Left cardiac atrium (tissue), 4 donors: ENCODE measurements at regions not wholly inside any gene's neighbourhood (a gene's known extent, or its start where the extent isn't known, plus 50 kb on each side); places are given as distances from the start of the nearest gene placed in this dataset.
"Not testable (repeated sequence)": the region's sequence is repeated elsewhere in the genome, so short reads cannot be mapped to it uniquely, and the experiment has no call there.

Experiments
- ATAC-seq, 2 donors: fragments of 200-7000 bp; cut with Tn5 transposase; one replicate each; pipeline ENCODE4 v1.9.1; 2020; ENCODE audit warnings: mild to moderate bottlenecking in 2 of 2, moderate library complexity in 2 of 2
- DNase-seq: peaks from one replicate; pipeline ENCODE4 v3.0.0-alpha.2; 2020
- intact Hi-C, 2 donors: fragments of 100-400 bp; cut with DNase I; formaldehyde crosslinking; loops; one replicate each; pipeline versions ENCODE4 v1.14.1 to v1.15.1; 2022 to 2023
- donor health status: DM: no; HTN: yes; CAD: no.
- donor health status: DM: no; HTN: yes; CAD: no; lungs with severe emphysema.
- donor health status: DM: yes; HTN: yes; CAD: no.
- donor health status: Dilated cardiomyopathy.

DNA sequence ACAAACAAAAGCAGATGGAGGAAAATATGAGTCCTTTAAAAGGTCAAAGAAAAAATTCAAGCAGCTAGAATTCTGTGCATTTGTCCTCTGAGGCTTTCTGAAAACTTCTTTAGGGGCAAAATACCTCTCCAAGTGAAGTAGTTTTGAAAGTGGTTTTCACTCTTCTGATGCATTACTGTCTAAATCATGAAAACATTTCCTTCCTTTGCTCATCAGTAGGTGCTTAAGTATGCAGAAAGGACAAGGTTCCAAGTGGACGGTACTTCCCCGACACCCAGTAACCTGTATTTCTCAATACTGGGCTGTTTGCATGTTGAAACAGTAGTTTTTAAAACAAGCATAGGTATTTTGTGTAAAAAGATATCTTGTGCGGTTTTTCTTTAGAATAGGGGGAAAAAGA is 189.1 kb upstream of the ERBB4 start:
- intact Hi-C loops, result no loop called here
- DNase-seq (no peak), ATAC-seq (peak in 1 of 2 donors; percentile 41)

DNA sequence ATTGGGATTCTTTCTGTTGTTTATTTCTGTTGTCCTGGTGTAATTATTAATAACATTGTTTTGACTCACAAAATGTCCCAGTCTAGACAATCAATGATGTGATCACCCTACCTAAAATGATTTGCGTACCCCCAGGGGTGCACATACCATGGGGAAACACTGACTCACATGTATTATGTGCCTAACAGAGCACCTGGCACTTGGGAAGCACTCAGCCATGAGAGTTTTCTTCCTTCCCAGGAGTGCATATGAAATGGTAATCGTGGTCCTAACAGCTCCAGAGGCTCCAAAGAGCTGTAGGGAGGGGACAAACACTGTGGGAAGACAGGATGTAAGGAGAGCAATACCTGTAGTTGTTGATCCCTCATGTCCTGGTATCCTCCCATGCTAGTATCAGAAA is 187.8 kb upstream of the ERBB4 start:
- ATAC-seq (no peak), DNase-seq (no peak)
- intact Hi-C loops, result no loop called here

DNA sequence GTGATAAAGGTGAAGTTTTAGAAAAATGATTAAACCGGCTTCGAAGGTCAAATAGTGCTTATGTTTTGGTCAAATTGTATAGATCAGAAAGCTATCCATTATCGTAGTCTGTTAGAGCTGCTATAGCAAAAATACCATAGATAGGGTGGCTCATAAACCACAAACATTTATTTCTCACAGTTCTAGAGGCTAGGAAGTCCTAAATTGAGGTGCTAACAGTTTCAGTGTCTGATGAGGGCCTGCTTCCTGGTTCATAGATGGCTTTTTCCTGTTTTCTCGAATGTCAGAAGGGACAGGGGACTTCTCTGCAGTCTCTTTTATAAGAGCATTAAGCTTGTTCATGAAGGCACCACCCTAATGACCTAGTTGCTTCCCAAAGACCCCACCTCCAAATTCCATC is 186.6 kb upstream of the ERBB4 start:
- intact Hi-C loops, result no loop called here
- DNase-seq, result no peak
- no peak for ATAC-seq

DNA sequence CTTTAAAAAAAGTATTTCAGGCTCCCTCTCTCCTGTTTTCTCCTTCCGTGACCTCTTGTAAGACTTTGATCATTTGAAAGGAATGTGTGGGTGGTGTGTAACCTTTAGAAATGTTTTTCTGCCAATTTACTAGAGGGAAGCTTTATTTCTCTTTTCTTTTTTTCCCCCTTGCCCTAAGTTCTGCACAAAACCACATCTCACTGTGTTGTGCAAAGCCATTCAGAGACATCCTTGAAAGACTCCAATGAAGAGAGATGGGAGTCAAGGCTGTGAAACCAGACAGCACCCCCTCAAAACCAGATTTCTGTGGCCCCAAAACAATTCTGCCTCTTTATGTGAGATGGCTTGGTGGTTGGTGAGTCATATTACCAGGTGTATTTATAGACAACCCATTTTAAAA is 184.6 kb upstream of the ERBB4 start:
- intact Hi-C loops, result no loop called here
- ATAC-seq, result peak in 1 of 2 donors; percentile 23

DNA sequence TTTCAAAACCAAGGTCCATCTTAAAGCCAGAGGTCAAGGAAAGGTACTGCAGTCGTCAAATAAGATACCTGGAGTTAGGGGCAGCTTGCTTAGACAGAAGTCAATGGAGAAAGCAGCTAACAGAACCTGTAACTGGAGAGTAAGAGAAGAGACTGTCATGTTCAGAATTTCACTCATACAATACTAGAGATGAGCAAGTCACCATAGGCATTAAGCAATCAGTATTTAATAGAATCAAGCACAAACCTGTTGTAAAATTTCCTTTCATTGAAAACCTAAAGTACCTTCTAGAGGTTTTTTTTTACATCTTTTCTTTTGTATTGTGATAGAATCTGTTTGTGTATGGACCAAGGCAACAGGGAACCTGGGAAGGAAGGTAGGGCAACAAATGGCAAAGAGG is 183.4 kb upstream of the ERBB4 start:
- DNase-seq (no peak), ATAC-seq (no peak)
- intact Hi-C loops, result no loop called here

More for the DNA sequence above, 184.6 kb upstream of the ERBB4 start:
- DNase-seq, result no peak

DNA sequence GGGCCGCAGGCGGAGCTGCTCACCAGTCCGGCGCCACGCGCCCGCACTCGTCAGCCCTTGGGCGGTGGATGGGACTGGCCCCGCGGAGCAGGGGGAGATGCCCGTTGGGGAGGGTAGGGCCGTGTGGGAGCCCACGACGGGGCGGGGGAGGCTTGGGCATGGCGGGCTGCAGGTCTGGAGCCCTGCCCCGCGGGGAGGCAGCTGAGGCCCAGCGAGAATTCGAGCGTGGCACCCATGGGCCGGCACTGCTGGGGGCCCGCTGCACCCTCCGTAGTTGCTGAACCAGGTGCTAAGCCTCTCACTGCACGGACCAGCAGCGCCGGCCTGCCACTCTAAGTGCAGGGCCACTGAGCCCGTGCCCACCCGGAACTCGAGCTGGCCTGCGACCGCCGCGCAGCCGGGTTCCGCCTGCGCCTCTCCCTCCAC is 182.4 kb upstream of the ERBB4 start:
- no peak for DNase-seq

DNA sequence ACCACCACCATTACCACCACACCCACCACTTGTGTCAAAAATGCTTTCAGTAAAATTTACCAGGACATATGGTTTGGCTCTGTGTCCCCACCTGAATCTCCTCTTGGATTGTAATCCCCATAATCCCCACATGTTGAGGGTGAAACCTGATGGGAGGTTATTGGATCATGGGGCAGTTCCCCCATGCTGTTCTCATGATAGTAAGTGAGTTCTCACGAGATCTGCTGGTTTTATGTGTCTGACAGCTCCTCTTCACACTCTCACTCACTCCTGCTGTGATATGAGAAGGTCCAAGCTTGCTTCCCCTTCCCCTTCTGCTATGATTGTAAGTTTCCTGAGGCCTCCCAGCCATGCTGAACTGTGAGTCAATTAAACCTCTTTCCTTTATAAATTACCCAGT is 176.8 kb upstream of the ERBB4 start:
- DNase-seq, intact Hi-C loops, ATAC-seq: not testable (repeated sequence)

More for the DNA sequence above, 182.4 kb upstream of the ERBB4 start:
- intact Hi-C loops, result no loop called here
- ATAC-seq, result no peak

DNA sequence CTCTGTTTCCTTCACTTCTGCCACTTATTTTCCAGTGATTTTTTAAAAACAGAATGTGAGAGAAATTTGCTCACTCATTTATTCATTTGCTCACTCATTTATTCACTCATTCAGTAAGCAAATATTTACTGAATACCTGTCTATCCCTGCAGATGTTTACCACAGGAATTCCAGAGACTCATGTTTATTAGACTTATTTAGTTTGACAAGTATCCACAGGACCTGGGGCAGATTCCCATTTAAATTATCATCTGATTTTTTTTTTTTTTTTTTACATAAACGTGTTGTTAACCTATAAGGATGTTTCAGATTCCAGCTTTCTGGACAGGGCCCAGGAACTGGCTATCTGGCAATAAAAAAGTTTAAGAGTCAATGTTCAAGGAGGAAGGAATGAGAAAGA is 175.1 kb upstream of the ERBB4 start:
- intact Hi-C loops, result no loop called here
- DNase-seq (no peak), ATAC-seq (no peak)

DNA sequence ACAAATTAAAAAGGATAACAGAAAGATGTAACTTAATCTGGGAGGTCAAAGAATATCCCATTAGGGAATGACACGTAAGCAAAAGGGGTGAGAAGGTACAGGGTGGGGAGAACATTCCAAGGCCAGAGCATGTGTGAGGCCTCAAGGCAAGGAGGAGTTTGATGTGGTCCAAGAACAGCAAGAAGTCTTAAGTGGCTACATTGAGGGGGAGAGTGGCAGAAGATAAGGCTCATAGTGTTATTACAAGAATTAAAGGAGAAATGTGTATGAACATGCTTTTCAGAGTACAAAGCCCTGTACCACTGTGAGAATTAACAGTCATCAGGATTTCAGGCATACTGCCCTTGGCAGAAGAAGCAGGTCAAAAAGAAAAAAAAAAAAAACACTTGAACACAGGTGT is 174.4 kb upstream of the ERBB4 start:
- intact Hi-C loops, result no loop called here
- DNase-seq (no peak), ATAC-seq (peak in 1 of 2 donors; percentile 65)

DNA sequence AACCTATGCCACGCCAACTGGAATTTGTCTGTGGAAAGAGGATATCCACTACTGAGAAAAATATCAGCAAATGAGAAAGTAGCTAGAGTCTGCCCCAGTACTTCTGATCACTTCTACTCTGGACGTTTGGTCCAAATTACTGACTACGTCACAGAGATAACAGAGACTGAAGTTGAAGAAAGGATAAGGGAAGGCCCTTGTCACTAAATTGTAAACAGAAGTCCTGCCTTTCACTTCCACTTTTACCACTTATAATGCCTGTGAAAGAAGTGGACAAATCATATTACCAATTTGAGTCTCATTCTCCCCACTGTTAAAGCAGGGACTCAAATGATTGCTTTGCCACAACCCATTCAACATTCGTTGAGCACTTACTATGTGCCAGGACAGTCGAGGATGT is 173.9 kb upstream of the ERBB4 start:
- ATAC-seq (no peak), DNase-seq (no peak)
- intact Hi-C loops, result no loop called here

DNA sequence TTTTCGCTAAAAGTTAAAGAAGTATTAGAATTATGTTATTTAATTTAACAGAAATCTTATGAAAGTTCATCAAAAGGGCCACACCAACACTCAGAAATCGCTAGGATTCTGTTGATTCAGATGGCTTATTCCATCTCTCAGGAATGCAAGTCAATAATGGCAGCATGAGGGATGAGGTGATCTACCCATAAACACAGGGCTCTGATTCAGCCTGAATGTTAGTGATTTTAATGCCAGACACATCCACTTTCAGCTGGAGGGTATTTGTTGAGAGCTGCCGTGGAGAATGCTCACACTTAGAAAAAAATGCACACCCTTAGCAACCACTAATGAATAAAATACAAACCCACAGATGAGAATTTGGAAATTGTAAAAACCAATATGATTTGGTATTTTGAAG is 173.3 kb upstream of the ERBB4 start:
- intact Hi-C loops, result no loop called here
- ATAC-seq (peak in 1 of 2 donors; percentile 61), DNase-seq (no peak)

DNA sequence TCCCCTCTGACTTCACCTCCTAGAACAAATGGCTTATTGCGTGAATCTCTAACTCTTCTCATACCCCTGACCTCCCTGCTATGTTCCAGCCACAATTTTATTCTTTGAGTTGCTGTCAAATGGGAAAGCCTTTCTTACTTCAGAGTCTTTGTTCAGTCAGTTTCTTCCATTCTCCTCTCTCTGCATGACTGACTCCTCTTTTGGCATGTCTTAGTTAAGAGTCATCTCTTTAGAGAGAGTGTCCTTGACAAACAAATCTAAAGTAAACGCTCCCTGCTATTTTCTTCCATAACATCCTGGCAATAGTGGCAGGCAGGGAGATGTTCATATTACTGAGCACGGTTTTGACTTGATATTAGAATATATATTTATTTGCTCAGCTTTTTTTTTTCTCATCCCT is 170.7 kb upstream of the ERBB4 start:
- intact Hi-C loops, result no loop called here
- ATAC-seq, result no peak
- no peak for DNase-seq

DNA sequence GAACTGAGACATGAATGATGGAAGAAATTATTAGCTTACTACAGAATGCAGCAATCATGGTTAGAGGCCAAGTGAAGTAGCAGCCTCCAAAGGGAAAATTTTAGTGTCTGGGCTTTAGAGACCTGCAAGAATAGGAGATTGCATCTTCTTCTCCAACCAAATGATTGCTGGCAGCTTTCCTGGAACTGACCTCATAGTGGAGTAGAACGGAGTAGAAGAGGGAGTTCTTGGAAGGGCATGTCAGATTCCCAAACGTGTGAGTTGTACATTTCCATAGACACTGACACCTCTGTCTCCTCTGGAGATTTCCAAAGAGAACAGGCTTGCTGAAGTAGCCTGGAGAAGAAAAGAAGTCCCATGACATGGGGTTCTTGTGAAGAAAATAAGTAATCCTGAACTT is 169.8 kb upstream of the ERBB4 start:
- ATAC-seq (no peak), DNase-seq (no peak)
- intact Hi-C loops, result no loop called here

DNA sequence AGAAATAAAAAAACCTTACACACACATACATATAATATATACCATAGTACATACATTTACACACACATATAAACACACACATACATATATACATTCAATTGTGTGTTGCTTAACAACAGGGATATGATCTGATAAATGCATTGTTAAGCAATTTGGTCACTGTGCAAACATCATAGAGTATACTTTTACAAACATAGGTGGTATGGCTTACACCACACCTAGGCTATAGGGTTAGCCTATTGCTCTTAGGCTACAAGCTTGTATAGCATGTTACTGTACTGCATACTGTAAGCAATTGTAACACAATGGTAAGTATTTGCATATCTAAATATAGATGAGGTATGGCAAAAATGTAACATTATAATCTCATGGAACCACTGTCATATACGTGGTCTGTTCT is 156.8 kb upstream of the ERBB4 start:
- intact Hi-C loops, result no loop called here
- no peak for DNase-seq
- ATAC-seq, result no peak

DNA sequence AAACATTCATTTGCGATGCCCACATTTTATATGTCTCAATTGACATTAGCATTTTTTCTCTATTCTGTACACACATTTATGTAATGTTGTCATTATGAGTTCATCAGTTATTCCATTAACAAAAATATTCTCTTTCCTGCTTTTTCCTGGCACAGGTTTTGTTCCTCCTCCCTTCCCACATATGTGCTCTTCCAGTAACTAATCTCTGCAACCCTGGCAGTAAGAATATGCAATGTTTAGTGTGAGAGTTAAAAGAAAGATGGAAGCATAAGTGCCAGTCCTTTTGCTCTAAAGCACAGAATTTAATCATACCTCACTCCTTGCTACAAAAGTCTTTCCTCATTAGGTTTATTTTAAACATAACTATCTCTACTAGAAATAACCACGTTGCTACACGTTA is 155.8 kb upstream of the ERBB4 start:
- ATAC-seq, result no peak
- no peak for DNase-seq
- intact Hi-C loops, result no loop called here

DNA sequence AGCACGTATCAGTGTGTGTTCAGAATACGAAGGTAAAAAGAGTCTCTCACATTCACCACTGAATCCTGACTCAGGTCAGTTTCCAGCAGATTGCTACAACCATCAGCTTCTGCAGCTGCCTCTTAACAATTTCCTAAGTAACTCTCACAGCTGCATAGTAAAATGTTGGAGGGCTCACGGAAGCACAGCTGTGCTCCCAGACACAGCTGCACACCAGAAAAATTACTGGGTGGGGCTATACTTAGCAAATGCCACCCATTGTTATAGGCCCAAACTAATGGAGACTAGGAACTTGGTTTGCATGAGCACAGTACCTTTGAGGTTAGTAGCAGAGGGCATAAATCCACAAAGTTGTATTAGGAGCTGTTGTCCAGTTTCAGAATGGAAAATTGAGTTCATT is 153.9 kb upstream of the ERBB4 start:
- intact Hi-C loops, result no loop called here

DNA sequence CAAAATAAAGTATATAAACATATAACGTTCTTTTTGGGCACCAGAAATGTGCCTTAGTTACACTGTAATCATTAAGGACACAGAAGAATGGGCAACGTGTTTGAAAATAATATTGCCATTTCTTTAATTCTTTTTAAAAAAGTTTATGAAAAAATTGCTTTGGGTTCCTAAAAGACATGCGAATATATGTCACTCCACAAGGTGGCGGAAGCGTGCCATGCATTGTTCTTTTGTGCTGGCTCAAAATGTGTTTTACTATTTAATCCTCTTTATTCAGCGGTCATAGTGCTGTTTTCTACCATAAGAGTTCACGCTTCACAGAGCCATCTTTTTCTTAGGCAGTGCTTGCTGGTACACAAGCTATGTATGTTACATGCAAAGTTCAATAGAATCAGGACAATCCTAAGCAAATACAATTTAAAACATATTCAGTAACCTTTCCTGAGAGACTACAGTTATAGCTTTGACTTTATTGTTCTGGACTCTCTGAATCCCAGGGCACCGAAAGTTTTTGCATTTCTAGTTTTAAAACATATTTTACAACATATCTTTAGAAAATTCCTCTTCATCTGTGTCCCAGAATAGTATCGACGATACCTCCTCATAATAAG is 147.8 kb upstream of the ERBB4 start:
- DNase-seq (peak; percentile 37), ATAC-seq (peak in 1 of 2 donors; percentile 33)
- intact Hi-C loops, result loop anchor here in 1 of 2 donors (2.0 kb wide), 1 partner anchor 468 kb away; no protein-coding TSS in a partner anchor

More for the DNA sequence above, 153.9 kb upstream of the ERBB4 start:
- peak in 1 of 2 donors; percentile 49 for ATAC-seq
- no peak for DNase-seq

DNA sequence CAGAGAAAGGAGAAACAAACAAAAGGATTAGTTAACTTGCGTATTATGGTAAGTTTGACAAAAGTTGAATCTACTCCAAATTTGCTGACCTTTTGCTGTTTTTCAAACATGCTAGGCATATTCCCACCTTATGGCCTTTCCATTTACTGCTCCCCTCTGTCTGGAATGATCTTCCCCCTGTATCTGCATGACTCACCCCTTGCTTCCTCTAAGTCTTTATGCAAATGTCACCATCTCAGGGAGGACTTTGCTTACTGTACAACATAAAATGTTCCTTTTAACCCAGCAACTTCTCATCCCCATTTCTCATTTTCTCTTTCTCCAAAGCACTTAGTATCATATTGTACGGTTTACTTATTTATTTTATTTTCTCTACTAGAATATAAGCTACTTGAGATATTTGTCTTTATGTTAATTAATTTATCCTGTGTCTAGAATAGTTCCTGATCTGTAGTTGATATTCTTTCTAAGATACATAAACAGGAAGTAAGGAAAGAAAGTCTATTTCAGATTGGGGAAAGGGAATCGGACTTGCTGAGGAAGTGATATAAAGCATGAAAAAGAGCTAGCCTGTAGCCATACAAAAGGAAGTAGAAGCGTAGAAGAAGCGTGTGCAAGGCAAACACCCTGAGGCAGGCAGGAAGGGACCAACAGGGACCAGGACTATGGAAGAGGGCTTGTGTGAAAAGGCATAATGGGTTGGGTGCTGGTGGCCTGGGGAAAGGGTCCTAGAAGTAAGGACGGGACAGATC is 144.9 kb upstream of the ERBB4 start:
- no peak for DNase-seq
- no peak for ATAC-seq
- intact Hi-C loops, result no loop called here

DNA sequence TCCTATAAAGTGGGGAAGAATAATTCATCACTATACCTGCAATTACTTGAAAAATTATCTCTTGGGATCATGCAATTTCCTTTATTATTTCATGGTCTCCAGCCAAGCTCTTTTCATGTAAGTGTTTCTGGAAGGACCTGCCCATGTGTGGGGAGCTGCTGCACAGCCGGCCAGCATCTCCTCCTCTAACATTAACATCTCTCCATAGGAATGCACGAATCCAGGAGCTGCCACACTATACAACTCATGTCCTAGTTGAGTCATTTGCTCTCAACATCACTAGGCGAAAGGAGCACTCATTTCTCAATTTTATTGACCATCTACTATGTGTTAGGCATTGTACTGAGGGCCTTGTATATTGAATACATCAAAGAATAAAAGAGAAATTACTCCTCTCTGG is 144.3 kb upstream of the ERBB4 start:
- intact Hi-C loops, result no loop called here
- no peak for ATAC-seq
- DNase-seq, result no peak

DNA sequence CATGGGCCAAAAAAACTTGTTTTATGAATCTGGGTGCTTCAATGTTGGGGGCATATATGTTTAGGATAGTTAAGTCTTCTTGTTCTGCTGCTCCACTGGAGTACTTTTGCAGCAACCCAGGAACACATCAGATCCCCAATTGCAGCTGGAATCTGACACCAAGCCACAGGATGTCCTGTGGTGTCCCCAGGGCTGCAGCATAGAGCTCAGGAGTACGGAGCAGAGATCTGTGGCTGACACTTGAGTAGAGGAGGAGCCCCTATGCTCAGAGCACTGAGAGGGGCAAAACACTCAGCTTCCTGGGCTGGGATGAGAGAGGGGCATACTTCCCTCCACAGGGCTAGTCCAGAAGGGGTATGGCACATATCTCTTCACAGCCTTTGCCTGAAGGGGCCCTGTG is 138.9 kb upstream of the ERBB4 start:
- intact Hi-C loops, result no loop called here
- DNase-seq (no peak), ATAC-seq (no peak)

DNA sequence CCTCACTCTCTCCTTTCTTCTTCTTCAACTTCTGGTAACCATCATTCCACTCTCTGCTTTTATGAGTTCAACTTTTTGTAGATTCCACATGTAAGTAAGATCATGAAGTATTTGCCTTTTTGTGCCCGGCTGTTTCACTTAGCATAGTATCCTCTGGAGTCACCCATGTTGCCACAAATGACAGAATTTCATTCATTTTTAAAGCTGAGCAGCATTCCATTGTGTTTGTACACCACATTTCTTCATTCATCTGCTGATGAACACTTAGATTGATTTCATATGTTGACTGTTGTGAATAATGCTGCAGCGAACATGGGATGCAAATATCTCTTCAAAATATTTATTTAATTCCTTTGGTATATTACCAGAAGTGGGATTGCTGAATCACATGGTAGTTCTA is 133.6 kb upstream of the ERBB4 start:
- intact Hi-C loops, result no loop called here
- ATAC-seq (no peak), DNase-seq (no peak)
